Neural progenitor cell (in vitro differentiated cells): ENCODE measurements at regions not wholly inside any gene's neighbourhood (a gene's known extent, or its start where the extent isn't known, plus 50 kb on each side); places are given as distances from the start of the nearest gene placed in this dataset.

ENCODE experiments used
- CTCF ChIP-seq: fragments of 200-600 bp; sonication (generic); IDR thresholded peaks from 2 replicates; pipeline ENCODE4 v1.5.1; 2017; ENCODE audit warnings: antibody characterized with exemption, mild to moderate bottlenecking
- EZH2 ChIP-seq: fragments of 200-600 bp; sonication (generic); IDR thresholded peaks from 2 replicates; pipeline ENCODE4 v1.6.1; 2017; ENCODE audit warnings: antibody characterized with exemption, mild to moderate bottlenecking, moderate library complexity

DNA sequence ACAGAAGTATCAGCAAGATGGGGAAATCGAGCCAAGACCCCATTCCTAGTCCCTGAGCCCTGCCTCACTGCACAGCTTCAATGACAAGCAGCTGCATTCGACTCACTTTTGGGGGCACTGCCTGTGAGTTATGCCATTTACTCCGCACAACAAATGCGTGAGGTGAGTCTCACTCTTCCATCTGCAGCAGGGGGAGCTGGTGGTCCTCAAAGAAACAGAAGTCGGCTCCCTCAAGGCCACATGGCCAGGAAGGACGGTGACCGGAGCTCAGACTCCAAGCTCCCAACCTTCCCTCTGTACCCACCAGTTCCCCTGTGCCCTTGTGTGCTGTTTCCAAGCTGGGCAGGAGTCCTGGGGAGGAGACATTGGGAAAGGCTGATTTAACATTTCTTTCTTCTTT lies 127.7 kb upstream of the IQSEC1 start:
- TF ChIP-seq CTCF, result peak; percentile 59
- no peak for TF ChIP-seq EZH2
